ENCODE measurements at regions not wholly inside any gene's neighbourhood (a gene's known extent, or its start where the extent isn't known, plus 50 kb on each side); places are given as distances from the start of the nearest gene placed in this dataset.

GRCh38 chr18:60987963-60988362 lies 345.3 kb upstream of the CDH20 start:
- DNase-seq = no peak

GRCh38 chr18:60996326-60996725 lies 336.9 kb upstream of the CDH20 start:
- no peak for DNase-seq

GRCh38 chr18:60996822-60997221 lies 336.4 kb upstream of the CDH20 start:
- DNase-seq = no peak

DNA sequence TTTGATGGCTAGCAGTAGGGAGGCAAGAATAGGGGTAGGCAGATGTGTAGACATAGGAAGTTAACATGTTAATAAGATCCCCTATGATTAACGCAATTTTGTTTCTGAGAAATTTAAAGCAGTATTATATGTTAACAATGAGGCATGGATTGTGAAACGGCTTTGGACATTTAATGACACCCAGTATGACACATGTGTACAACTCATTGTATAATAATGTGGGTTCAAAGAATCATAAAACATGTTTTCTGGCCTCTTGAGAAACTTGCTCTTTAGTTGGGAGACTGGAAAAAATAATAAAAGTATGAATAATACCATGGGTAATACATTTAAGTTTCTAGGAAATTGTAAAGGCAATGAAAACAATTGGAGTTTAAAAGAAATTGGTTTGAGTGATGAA lies 332.1 kb upstream of the CDH20 start:
- no peak for DNase-seq

DNA sequence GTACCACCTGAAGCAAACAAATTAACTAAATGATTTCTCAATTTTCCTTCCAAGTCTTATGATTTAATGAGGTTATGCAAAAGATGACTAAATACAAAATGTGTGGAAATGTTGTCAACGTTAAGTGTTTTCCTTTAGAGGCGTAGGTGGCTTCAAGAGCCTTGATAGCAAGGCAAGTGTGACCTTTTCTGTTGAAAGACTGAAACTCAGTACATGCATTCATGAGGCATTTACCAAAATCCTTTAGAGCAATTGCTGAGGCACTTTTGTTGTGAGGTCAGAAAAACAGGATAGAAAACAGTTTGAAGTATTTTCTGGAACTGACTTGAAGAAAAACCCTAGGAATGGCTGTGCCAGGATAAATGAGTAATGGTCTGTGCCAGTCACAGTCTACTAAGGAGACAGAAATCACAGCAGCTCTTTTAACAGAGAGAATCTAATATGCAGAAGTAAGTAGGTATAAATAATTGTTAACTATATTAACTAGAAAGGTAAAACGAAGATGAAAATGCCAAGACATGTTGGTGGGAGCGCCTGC lies 326.5 kb upstream of the CDH20 start:
- DNase-seq = no peak

DNA sequence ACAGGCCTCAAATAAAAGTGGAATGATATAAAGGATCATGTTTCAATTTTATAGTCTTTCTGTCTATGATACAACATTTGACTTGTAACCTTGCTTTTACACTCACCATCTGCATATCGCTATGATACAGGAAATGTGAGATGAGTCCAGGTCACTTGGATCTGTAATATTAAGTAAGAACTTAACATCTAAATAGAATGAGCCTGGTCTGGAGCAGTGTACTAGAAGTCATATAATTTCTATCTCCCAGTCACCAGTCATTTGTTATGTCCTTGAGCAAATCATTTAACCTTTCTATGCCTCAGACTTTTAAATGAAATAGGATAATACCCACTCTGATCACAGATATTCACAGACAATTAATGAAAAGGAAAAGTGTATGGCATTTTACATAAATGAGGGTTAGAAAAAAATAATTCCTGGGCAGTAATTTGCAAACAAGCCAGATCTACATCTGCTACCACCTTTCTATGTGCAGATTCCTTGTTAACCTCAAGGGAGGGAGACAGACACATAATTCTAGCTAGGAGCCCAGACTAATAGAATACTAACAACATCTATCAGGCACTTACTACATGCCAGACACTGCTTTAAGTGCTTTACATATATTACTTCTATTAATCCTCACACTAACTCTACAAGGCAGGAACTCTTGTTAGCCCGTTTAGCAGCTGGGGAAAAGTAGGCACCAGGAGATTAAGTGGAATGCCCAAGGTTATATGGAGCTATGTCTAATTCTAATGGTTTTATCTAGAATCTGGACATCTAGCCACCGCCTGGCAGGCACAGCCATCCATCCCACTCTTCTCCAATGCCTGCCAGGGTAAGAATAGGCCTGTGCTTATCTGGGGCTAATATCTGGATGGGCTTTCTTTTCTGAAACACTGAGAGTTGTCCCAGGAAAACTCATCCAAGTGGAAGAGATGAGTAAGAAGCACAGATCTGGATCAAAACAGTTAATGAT lies 313.6 kb upstream of the CDH20 start:
- DNase-seq = no peak

DNA sequence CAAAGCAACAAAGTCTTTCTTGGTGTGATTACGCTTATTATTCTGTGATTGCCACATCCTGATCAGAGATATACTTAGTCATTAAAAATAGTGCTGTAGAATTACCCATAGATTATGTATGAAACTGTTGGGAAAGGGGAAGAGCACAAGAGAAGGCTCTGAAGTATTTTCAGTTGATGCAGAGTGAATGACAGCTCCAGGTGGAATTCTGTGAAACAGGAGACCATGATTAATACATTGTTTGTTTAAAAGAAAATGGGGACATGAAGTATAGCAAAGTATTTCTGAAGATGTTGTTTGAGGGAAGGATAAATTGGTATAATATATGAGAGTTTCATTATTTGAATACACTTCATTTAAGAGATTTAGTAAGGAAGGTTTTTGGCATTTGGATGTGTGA lies 307.6 kb upstream of the CDH20 start:
- no peak for DNase-seq

DNA sequence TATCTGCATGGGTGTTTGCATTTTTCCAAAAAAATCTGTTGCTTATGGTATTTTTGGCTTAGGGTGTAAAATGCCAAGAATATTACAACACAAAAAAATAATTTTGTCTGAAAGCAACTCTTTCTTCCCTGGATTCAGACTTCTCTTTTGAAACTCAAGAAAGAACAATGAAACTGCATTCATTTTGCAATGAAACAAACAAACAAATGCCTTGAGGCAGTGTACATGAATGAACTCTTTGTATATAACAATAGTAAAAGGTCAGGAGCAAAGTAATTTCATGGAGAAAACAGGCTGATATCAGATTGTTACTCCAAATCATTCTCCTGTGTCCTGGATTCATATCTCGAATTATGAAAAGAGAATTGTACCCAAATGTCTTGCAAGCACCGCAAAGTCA lies 301.6 kb upstream of the CDH20 start:
- no peak for DNase-seq

DNA sequence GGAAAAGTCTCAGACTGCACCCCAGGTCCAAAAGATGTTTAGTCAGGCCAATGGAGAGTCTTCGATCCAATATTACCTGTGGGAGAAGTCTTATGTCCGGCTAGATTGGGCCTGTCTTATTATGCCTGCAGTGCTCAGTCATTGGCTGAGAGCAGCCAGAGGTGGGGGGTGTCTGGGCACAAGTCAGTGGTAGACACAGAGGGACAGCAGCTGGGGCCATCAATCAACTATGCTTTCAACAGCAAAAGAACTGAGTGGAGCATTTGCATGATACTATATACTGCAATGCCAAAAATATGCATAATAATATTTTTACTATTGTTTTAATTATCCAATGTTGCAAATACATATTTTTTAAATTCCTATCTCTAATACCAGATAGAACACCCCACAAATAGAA lies 298.6 kb upstream of the CDH20 start:
- no peak for DNase-seq

- DNase-seq = no peak
Measured at GRCh38 chr18:61039251-61039650, 294.0 kb upstream of the CDH20 start.

- no peak for DNase-seq
Measured at GRCh38 chr18:61047794-61048193, 285.4 kb upstream of the CDH20 start.

GRCh38 chr18:61057443-61057842 lies 275.8 kb upstream of the CDH20 start:
- DNase-seq = no peak

- DNase-seq = no peak
Measured at GRCh38 chr18:61062258-61062657, 271.0 kb upstream of the CDH20 start.

GRCh38 chr18:61064911-61065310 lies 268.3 kb upstream of the CDH20 start:
- no peak for DNase-seq

DNA sequence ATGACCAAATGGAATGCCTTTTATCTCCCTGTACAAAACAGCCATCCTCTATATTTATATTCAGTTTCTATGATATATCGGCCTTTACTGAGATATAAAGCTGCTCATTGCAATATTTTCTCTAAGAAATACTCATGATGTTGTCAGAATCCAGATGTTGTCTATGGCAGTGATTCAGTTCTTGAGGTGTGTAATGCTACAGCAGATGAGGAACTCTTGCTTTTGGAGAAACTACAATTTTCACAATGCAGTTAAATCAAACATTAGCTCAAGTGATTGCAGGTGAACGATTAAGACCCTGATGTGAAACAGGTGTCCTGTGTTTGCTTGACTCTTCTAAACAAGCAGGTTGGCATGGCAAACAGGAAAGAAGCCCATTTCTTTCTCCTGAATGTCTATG lies 256.2 kb upstream of the CDH20 start:
- no peak for DNase-seq

DNA sequence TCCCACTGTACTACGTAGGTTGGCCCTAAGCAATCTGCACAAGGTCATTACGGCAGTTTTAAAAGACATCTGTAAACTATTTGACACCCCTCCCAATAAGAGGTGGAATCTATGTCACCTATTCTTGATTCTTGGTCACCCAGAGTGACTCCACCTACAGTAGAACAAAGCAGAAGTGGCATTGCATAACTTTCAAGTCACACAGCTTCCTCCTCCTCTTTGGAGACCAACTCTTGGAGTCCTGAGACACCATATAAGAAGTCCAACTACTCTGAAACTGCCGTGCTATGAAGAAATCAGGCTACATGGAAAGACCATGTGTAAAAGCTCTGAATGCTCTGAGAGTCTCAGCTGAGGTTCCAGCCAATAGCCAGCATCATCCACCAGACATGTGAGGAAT lies 253.5 kb upstream of the CDH20 start:
- peak; percentile 28 for DNase-seq

DNA sequence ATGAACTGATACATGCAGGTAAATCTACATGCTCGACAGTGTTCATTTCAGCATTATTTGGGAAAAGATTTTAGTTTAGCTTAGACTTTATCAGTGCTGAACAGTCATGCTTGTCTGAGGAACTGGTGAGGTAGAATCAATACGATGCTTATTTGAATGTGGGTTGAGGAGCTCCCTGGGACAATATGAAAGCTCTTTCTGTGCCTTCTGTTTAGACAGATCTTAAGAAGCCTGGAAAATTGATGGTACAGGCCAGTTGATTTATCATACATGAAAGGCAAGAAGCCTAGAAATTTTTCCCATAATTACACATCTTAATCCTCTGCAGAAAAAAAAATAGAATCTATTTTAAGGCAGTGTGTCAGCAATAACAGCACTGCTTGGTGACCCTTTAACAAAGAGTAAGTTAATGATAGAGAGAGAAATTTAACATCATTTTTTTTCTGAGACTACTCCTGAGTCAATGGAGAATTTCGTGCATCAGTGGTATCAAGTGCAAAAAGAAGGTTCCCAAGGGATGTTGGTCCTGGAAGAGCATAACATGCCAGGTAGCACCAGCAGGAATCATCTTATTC lies 252.2 kb upstream of the CDH20 start:
- no peak for DNase-seq

DNA sequence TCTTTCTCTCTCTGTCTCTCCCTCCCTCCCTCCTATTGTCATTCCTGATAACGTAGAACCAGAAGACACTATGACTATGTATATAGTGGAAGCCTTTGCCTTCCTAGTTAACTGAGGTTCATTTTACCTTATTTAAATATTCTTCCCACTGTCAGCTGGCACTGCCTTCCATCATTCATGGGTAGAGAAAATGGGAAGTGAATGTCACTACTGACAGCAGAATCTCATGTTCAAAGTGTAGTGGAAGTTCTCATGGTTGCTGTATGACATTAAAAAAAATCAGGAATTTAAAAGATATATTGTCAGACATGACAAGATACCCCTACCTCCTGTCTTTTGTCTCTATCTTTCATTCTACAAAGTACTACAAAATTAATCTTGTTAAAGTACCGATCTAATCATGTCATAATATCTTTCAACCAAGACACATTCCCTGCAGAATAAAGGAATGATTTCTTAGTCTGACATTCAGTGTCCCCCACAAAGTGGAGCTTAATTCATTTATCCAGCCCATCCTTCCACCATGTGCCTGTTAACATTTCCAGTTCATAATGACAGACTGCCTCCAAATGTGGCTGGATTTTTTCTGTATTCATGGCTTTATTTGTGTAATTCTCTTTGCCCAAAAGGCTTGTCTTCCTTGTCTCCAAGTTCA lies 250.1 kb upstream of the CDH20 start:
- no peak for DNase-seq

DNA sequence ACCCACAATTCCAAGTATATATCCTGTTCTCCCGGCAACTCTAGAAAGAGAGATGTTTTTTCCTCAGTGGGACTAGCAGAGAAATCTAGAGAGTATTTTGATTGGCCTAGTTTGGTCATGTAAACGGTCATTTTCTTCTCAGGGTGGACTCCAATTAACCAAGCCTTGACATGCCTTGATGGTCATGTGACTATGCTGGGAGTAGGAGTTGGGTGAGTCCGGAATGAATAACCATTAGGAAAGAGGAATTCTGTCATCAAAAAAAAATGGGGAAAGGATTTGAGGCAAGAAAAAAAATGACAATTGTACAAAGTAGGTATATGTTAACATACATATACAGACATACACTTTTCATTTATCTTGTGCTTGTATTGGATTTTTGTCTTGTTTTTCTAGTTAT lies 248.2 kb upstream of the CDH20 start:
- DNase-seq = no peak

DNA sequence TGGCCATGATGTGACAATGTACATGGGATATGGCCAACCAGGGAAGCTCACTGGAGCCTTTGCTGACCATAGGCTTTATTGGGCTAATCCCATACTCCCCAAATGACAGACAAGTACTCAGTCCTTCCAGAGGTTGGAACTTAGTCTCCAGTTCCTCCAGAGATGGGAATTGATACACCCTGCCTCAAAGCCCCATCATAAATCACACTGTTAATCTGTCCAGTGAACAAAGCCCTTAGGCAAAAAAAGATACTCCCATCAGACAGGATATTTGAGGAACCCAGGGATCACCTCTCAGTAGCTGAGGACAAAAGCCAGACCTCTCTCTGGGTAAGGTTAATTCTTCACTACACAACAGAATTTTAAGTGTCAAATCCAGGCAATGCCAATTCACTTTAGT lies 247.5 kb upstream of the CDH20 start:
- no peak for DNase-seq

DNA sequence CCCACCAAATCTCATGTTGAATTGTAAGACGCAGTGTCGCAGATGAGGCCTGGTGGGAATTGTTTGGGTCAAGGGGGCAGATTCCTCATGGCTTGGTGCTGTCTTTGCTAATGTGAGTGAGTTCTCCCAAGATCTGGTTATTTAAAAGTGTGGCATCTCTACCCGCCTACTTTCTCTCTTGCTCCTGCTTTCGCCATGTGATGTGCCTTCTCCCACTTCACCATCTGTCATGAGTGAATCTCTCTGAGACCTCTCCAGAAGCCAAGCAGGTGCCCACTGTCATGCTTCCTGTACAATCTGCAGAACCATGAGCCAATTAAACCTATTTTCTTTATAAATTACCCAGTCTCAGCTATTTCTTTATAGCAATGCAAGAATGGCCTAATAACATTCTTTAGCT lies 246.6 kb upstream of the CDH20 start:
- no peak for DNase-seq

- DNase-seq = no peak
Measured at GRCh38 chr18:61091379-61091778, 241.9 kb upstream of the CDH20 start.

- DNase-seq = no peak
Measured at GRCh38 chr18:61093965-61094364, 239.3 kb upstream of the CDH20 start.

DNA sequence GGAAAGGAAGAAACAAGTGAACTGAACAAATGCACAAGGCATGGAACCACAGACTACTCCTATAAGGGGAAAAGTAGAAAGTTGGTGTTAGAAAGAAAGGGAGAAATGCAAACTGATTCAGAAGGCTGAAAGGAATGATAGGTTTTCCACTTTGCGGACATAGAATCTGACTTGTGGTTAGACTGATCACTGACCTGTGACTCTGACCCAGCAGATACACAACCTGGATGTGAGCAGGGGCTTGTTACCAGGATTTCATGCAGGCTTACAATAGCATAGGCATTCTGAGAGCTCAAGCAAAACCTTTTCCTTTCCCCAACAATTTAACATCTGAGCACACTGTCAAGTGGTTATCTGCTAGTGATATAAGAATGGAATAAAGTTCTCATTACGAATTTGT lies 237.0 kb upstream of the CDH20 start:
- no peak for DNase-seq
